ENCODE measurements at regions not wholly inside any gene's neighbourhood (a gene's known extent, or its start where the extent isn't known, plus 50 kb on each side); places are given as distances from the start of the nearest gene placed in this dataset.

- TF ChIP-seq CTCF (IDR thresholded peaks at IDR 0.05): no peak
- TF ChIP-seq POLR2A (IDR thresholded peaks at IDR 0.05): no peak
Observed at GRCh38 chr11:49533204-49533603, 324.8 kb upstream of the FOLH1 start.
